CD8-positive, alpha-beta memory T cell (primary cell): ENCODE measurements at regions not wholly inside any gene's neighbourhood (a gene's known extent, or its start where the extent isn't known, plus 50 kb on each side); places are given as distances from the start of the nearest gene placed in this dataset.

Experiments
- CTCF ChIA-PET: fragments of 350-600 bp; sonication (Branson Sonifier 250); formaldehyde crosslinking; loops from one replicate; lab custom pipeline; 2021; ENCODE audit warnings: antibody characterized with exemption; lab: Charles Lee
- POLR2A ChIA-PET: fragments of 350-600 bp; sonication (Branson Sonifier 250); formaldehyde crosslinking; loops from one replicate; lab custom pipeline; 2021; ENCODE audit warnings: antibody characterized with exemption; lab: Charles Lee
- DNase-seq, 5 donors: peaks; one replicate each; pipeline versions ENCODE4 v3.0.0 to v3.0.0-alpha.2; 2020 to 2022; ENCODE audit warnings: mixed read lengths in 1 of 5
- H3K27ac ChIP-seq: one replicate; pipeline ENCODE4 v1.7.0; 2013; ENCODE audit warnings: low read depth, mild to moderate bottlenecking, low read length, moderate library complexity
- H3K27me3 ChIP-seq: 2 replicates; pipeline ENCODE4 v1.7.0; 2013; ENCODE audit warnings: low read length, mild to moderate bottlenecking; ENCODE audit not compliant: insufficient read depth, poor library complexity, severe bottlenecking
- H3K36me3 ChIP-seq: 2 replicates; pipeline ENCODE4 v1.7.0; 2013; ENCODE audit warnings: mild to moderate bottlenecking, low read length, moderate library complexity; ENCODE audit not compliant: insufficient read depth
- H3K4me1 ChIP-seq: 2 replicates; pipeline ENCODE4 v1.7.0; 2013; ENCODE audit warnings: mild to moderate bottlenecking, low read length, moderate library complexity; ENCODE audit not compliant: insufficient read depth
- H3K4me3 ChIP-seq: 2 replicates; pipeline ENCODE4 v1.7.0; 2013; ENCODE audit warnings: mild to moderate bottlenecking, low read length
- H3K9me3 ChIP-seq: 2 replicates; pipeline ENCODE4 v1.7.0; 2013; ENCODE audit warnings: mild to moderate bottlenecking, low read length
- H3K27ac Mint-ChIP-seq, 8 donors: one replicate each; pipeline ENCODE4 v1.8.0; 2020 to 2021; ENCODE audit warnings: mixed read lengths in 8 of 8, mild to moderate bottlenecking in 6 of 8, inconsistent platforms in 3 of 8, moderate library complexity in 3 of 8
- H3K27me3 Mint-ChIP-seq, 2 donors: one replicate each; pipeline ENCODE4 v1.8.0; 2020 to 2021; ENCODE audit warnings: mixed read lengths in 2 of 2, mild to moderate bottlenecking in 1 of 2, moderate library complexity in 1 of 2
- H3K36me3 Mint-ChIP-seq, 3 donors: one replicate each; pipeline ENCODE4 v1.8.0; 2020 to 2021; ENCODE audit warnings: mixed read lengths in 3 of 3, inconsistent platforms in 1 of 3, mild to moderate bottlenecking in 1 of 3
- H3K4me1 Mint-ChIP-seq, 3 donors: one replicate each; pipeline ENCODE4 v1.8.0; 2020 to 2021; ENCODE audit warnings: mixed read lengths in 3 of 3, inconsistent platforms in 1 of 3, mild to moderate bottlenecking in 1 of 3
- H3K4me3 Mint-ChIP-seq, 7 donors: one replicate each; pipeline ENCODE4 v1.8.0; 2020 to 2021; ENCODE audit warnings: mixed read lengths in 7 of 7, mild to moderate bottlenecking in 6 of 7, moderate library complexity in 4 of 7, inconsistent platforms in 2 of 7
- H3K9me3 Mint-ChIP-seq, 5 donors: one replicate each; pipeline ENCODE4 v1.8.0; 2020 to 2022; ENCODE audit warnings: mixed read lengths in 5 of 5, mild to moderate bottlenecking in 3 of 5, moderate library complexity in 2 of 5, inconsistent platforms in 1 of 5

GRCh38 chr2:208827549-208828221, 421.1 kb downstream of the PTH2R start:
- CTCF ChIA-PET = no interaction called here

GRCh38 chr2:208830203-208830602, 423.6 kb downstream of the PTH2R start:
- Mint-ChIP-seq H3K27ac (no peak overlapping the region), H3K4me1 (no peaks in the 10 kb centered on the region), H3K27me3 (no peaks in the 10 kb centered on the region), H3K4me3 (no peak overlapping the region), H3K36me3 (no peaks in the 10 kb centered on the region), H3K9me3 (peaks cover 3 to 18% (median 10%) of the 10 kb centered on the region in 5 donors)
- Histone ChIP-seq H3K27ac (no peak overlapping the region), H3K27me3 (no peaks in the 10 kb centered on the region), H3K36me3 (no peaks in the 10 kb centered on the region), H3K9me3 (no peaks in the 10 kb centered on the region), H3K4me3 (no peak overlapping the region), H3K4me1 (no peaks in the 10 kb centered on the region)
- no peak for DNase-seq
- ChIA-PET CTCF (no interaction called here), POLR2A (no interaction called here)

More at GRCh38 chr2:208827549-208828221, 421.1 kb downstream of the PTH2R start:
- no peaks in the 10 kb centered on the region for H3K36me3 ChIP-seq
- peaks cover 3 to 18% (median 12%) of the 10 kb centered on the region in 5 donors for H3K9me3 Mint-ChIP-seq
- no peaks in the 10 kb centered on the region for H3K27me3 ChIP-seq
- H3K27ac Mint-ChIP-seq = no peak overlapping the region
- no peak for DNase-seq
- H3K4me3 ChIP-seq = no peak overlapping the region
- no peaks in the 10 kb centered on the region for H3K27me3 Mint-ChIP-seq
- no peaks in the 10 kb centered on the region for H3K4me1 ChIP-seq
- H3K4me1 Mint-ChIP-seq = no peaks in the 10 kb centered on the region
- no peak overlapping the region for H3K27ac ChIP-seq
- H3K36me3 Mint-ChIP-seq = no peaks in the 10 kb centered on the region
- no peaks in the 10 kb centered on the region for H3K9me3 ChIP-seq
- H3K4me3 Mint-ChIP-seq = no peak overlapping the region
- POLR2A ChIA-PET = no interaction called here

- no peak overlapping the region for H3K4me3 Mint-ChIP-seq
- Histone ChIP-seq H3K9me3 (no peaks in the 10 kb centered on the region), H3K4me3 (no peak overlapping the region), H3K36me3 (no peaks in the 10 kb centered on the region), H3K27me3 (no peaks in the 10 kb centered on the region), H3K4me1 (no peaks in the 10 kb centered on the region), H3K27ac (no peak overlapping the region)
- H3K27me3 Mint-ChIP-seq = no peaks in the 10 kb centered on the region
- CTCF ChIA-PET = no interaction called here
- DNase-seq = no peak
- H3K4me1 Mint-ChIP-seq = no peaks in the 10 kb centered on the region
- peaks cover 9 to 22% (median 13%) of the 10 kb centered on the region in 5 donors for H3K9me3 Mint-ChIP-seq
- H3K27ac Mint-ChIP-seq = no peak overlapping the region
- POLR2A ChIA-PET = no interaction called here
- H3K36me3 Mint-ChIP-seq = no peaks in the 10 kb centered on the region
These were observed 441.1 kb downstream of the PTH2R start for GRCh38 chr2:208847651-208848050.

GRCh38 chr2:208854717-208855116, 448.1 kb downstream of the PTH2R start:
- Mint-ChIP-seq H3K4me3 (no peak overlapping the region), H3K36me3 (no peaks in the 10 kb centered on the region), H3K9me3 (peaks cover 20 to 39% (median 30%) of the 10 kb centered on the region in 5 donors), H3K27ac (no peak overlapping the region), H3K4me1 (no peaks in the 10 kb centered on the region), H3K27me3 (peaks cover 0 to 4% of the 10 kb centered on the region in 2 donors)
- no peaks in the 10 kb centered on the region for H3K27me3 ChIP-seq
- H3K4me3 ChIP-seq = no peak overlapping the region
- no peaks in the 10 kb centered on the region for H3K9me3 ChIP-seq
- CTCF ChIA-PET = no interaction called here
- H3K4me1 ChIP-seq = no peaks in the 10 kb centered on the region
- POLR2A ChIA-PET = no interaction called here
- DNase-seq = no peak
- H3K36me3 ChIP-seq = no peaks in the 10 kb centered on the region
- H3K27ac ChIP-seq = no peak overlapping the region

- H3K4me3 ChIP-seq = no peak overlapping the region
- no peak for DNase-seq
- peaks cover 0 to 9% (median 2%) of the 10 kb centered on the region in 5 donors for H3K9me3 Mint-ChIP-seq
- H3K36me3 ChIP-seq = no peaks in the 10 kb centered on the region
- H3K27me3 ChIP-seq = no peaks in the 10 kb centered on the region
- H3K36me3 Mint-ChIP-seq = no peaks in the 10 kb centered on the region
- CTCF ChIA-PET = no interaction called here
- H3K4me1 Mint-ChIP-seq = no peaks in the 10 kb centered on the region
- no peak overlapping the region for H3K27ac Mint-ChIP-seq
- no peaks in the 10 kb centered on the region for H3K27me3 Mint-ChIP-seq
- no peak overlapping the region for H3K4me3 Mint-ChIP-seq
- no peaks in the 10 kb centered on the region for H3K4me1 ChIP-seq
- H3K27ac ChIP-seq = no peak overlapping the region
- POLR2A ChIA-PET = no interaction called here
- H3K9me3 ChIP-seq = no peaks in the 10 kb centered on the region
These were observed 460.8 kb downstream of the PTH2R start for GRCh38 chr2:208867374-208867773.

- Mint-ChIP-seq H3K27me3 (no peaks in the 10 kb centered on the region), H3K36me3 (no peaks in the 10 kb centered on the region), H3K27ac (no peak overlapping the region), H3K9me3 (peaks cover 0 to 18% (median 0%) of the 10 kb centered on the region in 5 donors), H3K4me1 (no peaks in the 10 kb centered on the region), H3K4me3 (no peak overlapping the region)
- Histone ChIP-seq H3K27me3 (no peaks in the 10 kb centered on the region), H3K4me3 (no peak overlapping the region), H3K27ac (no peak overlapping the region), H3K36me3 (no peaks in the 10 kb centered on the region), H3K4me1 (no peaks in the 10 kb centered on the region), H3K9me3 (no peaks in the 10 kb centered on the region)
- POLR2A ChIA-PET = no interaction called here
- CTCF ChIA-PET = no interaction called here
- no peak for DNase-seq
These were observed 466.0 kb downstream of the PTH2R start for GRCh38 chr2:208872591-208872990.

GRCh38 chr2:208879666-208880065, 473.1 kb downstream of the PTH2R start:
- Mint-ChIP-seq H3K27ac (no peak overlapping the region), H3K27me3 (no peaks in the 10 kb centered on the region), H3K9me3 (peaks cover 0 to 18% (median 3%) of the 10 kb centered on the region in 5 donors), H3K4me3 (no peak overlapping the region), H3K4me1 (no peaks in the 10 kb centered on the region), H3K36me3 (no peaks in the 10 kb centered on the region)
- no peak for DNase-seq
- POLR2A ChIA-PET = no interaction called here
- Histone ChIP-seq H3K4me3 (no peak overlapping the region), H3K9me3 (no peaks in the 10 kb centered on the region), H3K27ac (no peak overlapping the region), H3K27me3 (no peaks in the 10 kb centered on the region), H3K36me3 (no peaks in the 10 kb centered on the region), H3K4me1 (no peaks in the 10 kb centered on the region)
- CTCF ChIA-PET = no interaction called here

GRCh38 chr2:208880171-208880570, 473.6 kb downstream of the PTH2R start:
- H3K36me3 Mint-ChIP-seq = no peaks in the 10 kb centered on the region
- no peaks in the 10 kb centered on the region for H3K27me3 Mint-ChIP-seq
- no peak for DNase-seq
- H3K9me3 ChIP-seq = no peaks in the 10 kb centered on the region
- no peaks in the 10 kb centered on the region for H3K36me3 ChIP-seq
- no peak overlapping the region for H3K4me3 ChIP-seq
- POLR2A ChIA-PET = no interaction called here
- H3K4me1 ChIP-seq = no peaks in the 10 kb centered on the region
- H3K4me3 Mint-ChIP-seq = no peak overlapping the region
- H3K9me3 Mint-ChIP-seq = peaks cover 0 to 17% (median 3%) of the 10 kb centered on the region in 5 donors
- CTCF ChIA-PET = no interaction called here
- H3K27ac Mint-ChIP-seq = no peak overlapping the region
- no peak overlapping the region for H3K27ac ChIP-seq
- no peaks in the 10 kb centered on the region for H3K4me1 Mint-ChIP-seq
- H3K27me3 ChIP-seq = no peaks in the 10 kb centered on the region
